B cell (primary cell): ENCODE measurements at regions not wholly inside any gene's neighbourhood (a gene's known extent, or its start where the extent isn't known, plus 50 kb on each side); places are given as distances from the start of the nearest gene placed in this dataset.

Experiments
- ATAC-seq: fragments of 200-7000 bp; cut with Tn5 transposase; one replicate; pipeline ENCODE4 v1.10.0; 2021; ENCODE audit warnings: low read depth, mild to moderate bottlenecking, moderate number of reproducible peaks, moderate library complexity
- CTCF ChIA-PET: fragments of 350-600 bp; sonication (Branson Sonifier 250); formaldehyde crosslinking; loops from one replicate; lab custom pipeline; 2021; ENCODE audit warnings: antibody characterized with exemption, inconsistent platforms; lab: Charles Lee
- POLR2A ChIA-PET: fragments of 350-600 bp; sonication (Branson Sonifier 250); formaldehyde crosslinking; loops from one replicate; lab custom pipeline; 2021; ENCODE audit warnings: antibody characterized with exemption; lab: Charles Lee
- DNase-seq: peaks from one replicate; pipeline ENCODE4 v3.0.0; 2013
- H2AFZ ChIP-seq: 2 replicates; pipeline ENCODE4 v1.6.1; 2012; ENCODE audit warnings: mild to moderate bottlenecking, low read depth, low read length; ENCODE audit not compliant: insufficient read depth, poor library complexity, severe bottlenecking
- H3K27ac ChIP-seq, 2 donors: 1 replicate in 1 of 2; 2 replicates in 1 of 2; pipeline ENCODE4 v1.5.1; 2012 to 2013; ENCODE audit warnings: low read length in 2 of 2, mild to moderate bottlenecking in 2 of 2, moderate library complexity in 1 of 2
- H3K27me3 ChIP-seq, 4 experiments: fragments of 200-600 bp in 1 of 4; sonication (generic) in 1 of 4; replicated peaks in 1 of 4; 1 replicate in 2 of 4; 2 replicates in 2 of 4; pipeline versions ENCODE4 v1.6.1 to v1.7.0; 2013 to 2016; ENCODE audit warnings: low read length in 3 of 4, mild to moderate bottlenecking in 2 of 4, mixed read lengths in 1 of 4, moderate library complexity in 1 of 4; ENCODE audit not compliant: insufficient read depth in 4 of 4, control insufficient read depth in 3 of 4; ENCODE audit errors: control extremely low read depth in 1 of 4
- H3K36me3 ChIP-seq, 2 experiments: replicated peaks in 1 of 2; 1 replicate in 1 of 2; 2 replicates in 1 of 2; pipeline versions ENCODE4 v1.6.1 to v1.7.1; 2013; ENCODE audit warnings: low read length in 1 of 2; ENCODE audit not compliant: insufficient read depth in 2 of 2, control insufficient read depth in 1 of 2; ENCODE audit errors: control extremely low read depth in 1 of 2, extremely low read depth in 1 of 2
- H3K4me1 ChIP-seq, 2 donors: fragments of 200-600 bp in 1 of 2; sonication (generic) in 1 of 2; 1 replicate in 1 of 2; 2 replicates in 1 of 2; pipeline versions ENCODE4 v1.5.1 to v1.6.1; 2013 to 2017; ENCODE audit warnings: low read length in 2 of 2; ENCODE audit not compliant: control insufficient read depth in 2 of 2, insufficient read depth in 2 of 2
- H3K4me2 ChIP-seq: replicated peaks from 2 replicates; pipeline ENCODE3; 2012; ENCODE audit warnings: mild to moderate bottlenecking, low read depth, low read length; ENCODE audit not compliant: poor library complexity, severe bottlenecking
- H3K4me3 ChIP-seq, 5 experiments: fragments of 200-600 bp in 1 of 5; sonication (generic) in 1 of 5; 1 replicate in 3 of 5; 2 replicates in 2 of 5; pipeline versions ENCODE4 v1.5.1 to v1.7.0; 2011 to 2016; ENCODE audit warnings: low read length in 4 of 5, mild to moderate bottlenecking in 4 of 5, low read depth in 2 of 5, control low read depth in 1 of 5, moderate library complexity in 1 of 5; ENCODE audit not compliant: insufficient read depth in 1 of 5; ENCODE audit errors: control extremely low read depth in 1 of 5, extremely low read depth in 1 of 5
- H3K79me2 ChIP-seq: fragments of 200-600 bp; sonication (generic); one replicate; pipeline ENCODE4 v1.6.0; 2016; ENCODE audit warnings: low read length; ENCODE audit not compliant: control insufficient read depth, insufficient read depth
- H3K9ac ChIP-seq: fragments of 200-600 bp; sonication (generic); 2 replicates; pipeline ENCODE4 v1.6.1; 2017; ENCODE audit warnings: mild to moderate bottlenecking, low read length, moderate library complexity
- H3K9me3 ChIP-seq, 3 donors: one replicate each; pipeline versions ENCODE4 v1.6.1 to v1.7.1; 2013; ENCODE audit warnings: low read length in 2 of 3; ENCODE audit not compliant: control insufficient read depth in 2 of 3, insufficient read depth in 1 of 3; ENCODE audit errors: control extremely low read depth in 1 of 3
- H4K20me1 ChIP-seq: 2 replicates; pipeline ENCODE4 v1.6.0; 2012; ENCODE audit warnings: mild to moderate bottlenecking, low read length; ENCODE audit not compliant: insufficient read depth, control insufficient read depth, poor library complexity, severe bottlenecking
- H3K27ac Mint-ChIP-seq: one replicate; pipeline ENCODE4 v1.8.0; 2021; ENCODE audit warnings: mixed read lengths
- H3K27me3 Mint-ChIP-seq: one replicate; pipeline ENCODE4 v1.8.0; 2021; ENCODE audit warnings: mixed read lengths
- H3K4me1 Mint-ChIP-seq: one replicate; pipeline ENCODE4 v1.8.0; 2021; ENCODE audit warnings: mixed read lengths
- H3K4me3 Mint-ChIP-seq: one replicate; pipeline ENCODE4 v1.8.0; 2021; ENCODE audit warnings: mixed read lengths
- H3K9me3 Mint-ChIP-seq: one replicate; pipeline ENCODE4 v1.8.0; 2022; ENCODE audit warnings: mixed read lengths; ENCODE audit not compliant: insufficient read depth
- EZH2 ChIP-seq: IDR thresholded peaks from 2 replicates; pipeline ENCODE4 v1.6.1; 2012; ENCODE audit warnings: borderline replicate concordance, low read depth, mild to moderate bottlenecking, moderate library complexity, low read length; ENCODE audit not compliant: insufficient read depth, poor library complexity, severe bottlenecking
- WGBS: methylation state at CpG from one replicate; pipeline ENCODE4 v1.1.5; 2013; ENCODE audit warnings: missing lambda C conversion rate; ENCODE audit not compliant: insufficient coverage; 5-methylcytosine and 5-hydroxymethylcytosine counted together
- intact Hi-C: fragments of 100-400 bp; cut with micrococcal nuclease; formaldehyde crosslinking; loops from one replicate; pipeline ENCODE4 v1.10.0; 2022
- TF ChIP-seq, protein P1 (sequence below): fragments of 200-600 bp; IDR thresholded peaks from one replicate; pipeline ENCODE4 v1.8.0; 2022; ENCODE audit warnings: antibody characterized with exemption, mild to moderate bottlenecking

DNA sequence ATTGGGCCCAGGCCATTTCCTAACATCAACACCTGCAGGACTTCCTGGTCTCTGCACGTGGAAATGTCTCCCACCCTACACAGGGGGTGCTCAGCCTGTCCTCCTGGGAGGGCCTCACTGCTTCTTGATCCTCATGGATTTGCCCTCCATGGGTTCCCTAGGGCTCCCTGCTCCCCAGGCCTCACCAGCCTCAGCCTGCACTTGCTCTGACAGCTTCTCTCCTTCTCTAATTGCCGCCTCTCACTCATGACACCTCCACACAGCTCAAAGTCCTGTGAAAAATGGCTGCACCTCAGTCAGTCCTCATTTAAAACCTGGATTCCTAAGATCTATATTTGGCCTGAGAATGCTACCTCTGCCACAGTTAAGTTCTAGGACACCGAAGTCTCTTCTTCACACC is 130.6 kb downstream of the PXDC1 start:
- DNase-seq (no peak), ATAC-seq (no peak)
- Histone ChIP-seq H3K4me2 (no peak overlapping the region), H3K27ac (no peak overlapping the region), H3K36me3 (no peaks in the 10 kb centered on the region), H3K9ac (no peak overlapping the region), H3K79me2 (no peaks in the 10 kb centered on the region), H4K20me1 (no peaks in the 10 kb centered on the region), H3K27me3 (peaks cover 0 to 9% (median 4%) of the 10 kb centered on the region in 4 experiments), H3K9me3 (peaks cover 0 to 3% (median 0%) of the 10 kb centered on the region in 3 donors), H3K4me3 (no peak overlapping the region), H2AFZ (no peak overlapping the region), H3K4me1 (no peaks in the 10 kb centered on the region)
- intact Hi-C loops: no loop called here
- H3K27ac Mint-ChIP-seq: no peak overlapping the region
- H3K4me3 Mint-ChIP-seq: no peak overlapping the region
- WGBS: 81% methylated on average over 2 of the region's 3 CpGs
- TF ChIP-seq, protein P1, sequence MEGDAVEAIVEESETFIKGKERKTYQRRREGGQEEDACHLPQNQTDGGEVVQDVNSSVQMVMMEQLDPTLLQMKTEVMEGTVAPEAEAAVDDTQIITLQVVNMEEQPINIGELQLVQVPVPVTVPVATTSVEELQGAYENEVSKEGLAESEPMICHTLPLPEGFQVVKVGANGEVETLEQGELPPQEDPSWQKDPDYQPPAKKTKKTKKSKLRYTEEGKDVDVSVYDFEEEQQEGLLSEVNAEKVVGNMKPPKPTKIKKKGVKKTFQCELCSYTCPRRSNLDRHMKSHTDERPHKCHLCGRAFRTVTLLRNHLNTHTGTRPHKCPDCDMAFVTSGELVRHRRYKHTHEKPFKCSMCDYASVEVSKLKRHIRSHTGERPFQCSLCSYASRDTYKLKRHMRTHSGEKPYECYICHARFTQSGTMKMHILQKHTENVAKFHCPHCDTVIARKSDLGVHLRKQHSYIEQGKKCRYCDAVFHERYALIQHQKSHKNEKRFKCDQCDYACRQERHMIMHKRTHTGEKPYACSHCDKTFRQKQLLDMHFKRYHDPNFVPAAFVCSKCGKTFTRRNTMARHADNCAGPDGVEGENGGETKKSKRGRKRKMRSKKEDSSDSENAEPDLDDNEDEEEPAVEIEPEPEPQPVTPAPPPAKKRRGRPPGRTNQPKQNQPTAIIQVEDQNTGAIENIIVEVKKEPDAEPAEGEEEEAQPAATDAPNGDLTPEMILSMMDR: no peak
- TF ChIP-seq EZH2: no peak
- no peaks in the 10 kb centered on the region for H3K4me1 Mint-ChIP-seq
- peaks cover 22% of the 10 kb centered on the region for H3K27me3 Mint-ChIP-seq
- ChIA-PET POLR2A (no interaction called here), CTCF (no interaction called here)
- H3K9me3 Mint-ChIP-seq: no peaks in the 10 kb centered on the region

GRCh38 chr6:3620389-3620788 is 131.1 kb downstream of the PXDC1 start:
- no peaks in the 10 kb centered on the region for H3K4me1 ChIP-seq
- no peaks in the 10 kb centered on the region for H3K79me2 ChIP-seq
- no peak for DNase-seq
- Mint-ChIP-seq H3K4me3 (no peak overlapping the region), H3K4me1 (no peaks in the 10 kb centered on the region), H3K27me3 (peaks cover 22% of the 10 kb centered on the region), H3K27ac (no peak overlapping the region), H3K9me3 (no peaks in the 10 kb centered on the region)
- no peak overlapping the region for H3K27ac ChIP-seq
- H3K9ac ChIP-seq: no peak overlapping the region
- peaks cover 0 to 3% (median 0%) of the 10 kb centered on the region in 3 donors for H3K9me3 ChIP-seq
- WGBS: 99% methylated on average over 6 of the region's 8 CpGs
- peaks cover 0 to 8% (median 4%) of the 10 kb centered on the region in 4 experiments for H3K27me3 ChIP-seq
- ATAC-seq: no peak
- TF ChIP-seq, protein P1: no peak
- TF ChIP-seq EZH2: no peak
- POLR2A ChIA-PET: no interaction called here
- no peaks in the 10 kb centered on the region for H3K36me3 ChIP-seq
- H4K20me1 ChIP-seq: no peaks in the 10 kb centered on the region
- no peak overlapping the region for H3K4me3 ChIP-seq
- intact Hi-C loops: no loop called here
- CTCF ChIA-PET: no interaction called here
- H3K4me2 ChIP-seq: no peak overlapping the region
- no peak overlapping the region for H2AFZ ChIP-seq
